Germinal center (tissue), 1 donor: ENCODE measurements at regions not wholly inside any gene's neighbourhood (a gene's known extent, or its start where the extent isn't known, plus 50 kb on each side); places are given as distances from the start of the nearest gene placed in this dataset.

ENCODE experiments used
- DNase-seq: peaks from one replicate; pipeline ENCODE4 v3.0.0; 2012; ENCODE audit warnings: mixed read lengths, low spot score

- DNase-seq, result no peak
Observed at GRCh38 chr16:25311039-25311438, 53.4 kb upstream of the ZKSCAN2 start.
